Thoracic aorta (tissue), 2 donors: ENCODE measurements at regions not wholly inside any gene's neighbourhood (a gene's known extent, or its start where the extent isn't known, plus 50 kb on each side); places are given as distances from the start of the nearest gene placed in this dataset.

Source experiments
- ATAC-seq: fragments of 150-250 bp; one replicate; pipeline ENCODE4 v1.8.0; 2017; ENCODE audit warnings: low read depth; ENCODE audit not compliant: insufficient number of reproducible peaks, low FRiP score
- DNase-seq: peaks from one replicate; pipeline ENCODE4 v3.0.0-alpha.2; 2020; ENCODE audit warnings: low spot score
- H3K27ac ChIP-seq, 2 donors: fragments of 200-600 bp; sonication (generic); 1 replicate in 1 of 2; 2 replicates in 1 of 2; pipeline ENCODE4 v1.5.1; 2016; ENCODE audit warnings: mild to moderate bottlenecking in 2 of 2, moderate library complexity in 2 of 2
- H3K27me3 ChIP-seq: fragments of 200-600 bp; sonication (generic); replicated peaks from 2 replicates; pipeline ENCODE4 v1.6.0; 2016; ENCODE audit warnings: mild to moderate bottlenecking; ENCODE audit not compliant: insufficient read depth
- H3K36me3 ChIP-seq: fragments of 200-600 bp; sonication (generic); one replicate; pipeline ENCODE4 v1.5.1; 2016
- H3K4me1 ChIP-seq, 2 donors: fragments of 200-600 bp; sonication (generic); 1 replicate in 1 of 2; 2 replicates in 1 of 2; pipeline versions ENCODE4 v1.5.1 to v1.6.0; 2016; ENCODE audit warnings: low read depth in 2 of 2, mild to moderate bottlenecking in 1 of 2; ENCODE audit not compliant: control insufficient read depth in 1 of 2
- H3K4me3 ChIP-seq: fragments of 200-600 bp; sonication (generic); 2 replicates; pipeline ENCODE4 v1.5.1; 2016; ENCODE audit warnings: mild to moderate bottlenecking
- H3K9me3 ChIP-seq: fragments of 200-600 bp; sonication (generic); 2 replicates; pipeline ENCODE4 v1.5.1; 2016
- TF ChIP-seq, protein P1 (sequence below): fragments of 200-600 bp; sonication (generic); IDR thresholded peaks from one replicate; pipeline ENCODE4 v1.5.1; 2019; ENCODE audit warnings: antibody characterized with exemption

DNA sequence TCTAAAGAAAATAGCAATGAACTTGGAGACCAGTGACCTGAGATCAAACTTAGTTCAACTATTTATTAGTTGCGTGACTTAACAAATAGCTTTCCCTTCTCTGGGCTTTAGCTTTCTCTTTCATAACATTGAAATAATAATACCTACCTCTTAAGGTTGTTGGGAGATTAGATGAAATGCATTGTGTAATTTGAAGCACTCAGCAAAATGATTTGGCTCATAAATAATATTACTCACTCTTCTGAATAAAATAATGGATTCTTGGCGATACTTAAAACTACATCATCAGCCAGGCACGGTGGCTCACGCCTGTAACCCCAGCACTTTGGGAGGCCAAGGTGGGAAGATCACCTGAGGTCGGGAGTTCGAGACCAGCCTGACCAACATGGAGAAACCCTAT, 556.2 kb upstream of the JARID2 start:
- no peak for ATAC-seq
- TF ChIP-seq, protein P1, sequence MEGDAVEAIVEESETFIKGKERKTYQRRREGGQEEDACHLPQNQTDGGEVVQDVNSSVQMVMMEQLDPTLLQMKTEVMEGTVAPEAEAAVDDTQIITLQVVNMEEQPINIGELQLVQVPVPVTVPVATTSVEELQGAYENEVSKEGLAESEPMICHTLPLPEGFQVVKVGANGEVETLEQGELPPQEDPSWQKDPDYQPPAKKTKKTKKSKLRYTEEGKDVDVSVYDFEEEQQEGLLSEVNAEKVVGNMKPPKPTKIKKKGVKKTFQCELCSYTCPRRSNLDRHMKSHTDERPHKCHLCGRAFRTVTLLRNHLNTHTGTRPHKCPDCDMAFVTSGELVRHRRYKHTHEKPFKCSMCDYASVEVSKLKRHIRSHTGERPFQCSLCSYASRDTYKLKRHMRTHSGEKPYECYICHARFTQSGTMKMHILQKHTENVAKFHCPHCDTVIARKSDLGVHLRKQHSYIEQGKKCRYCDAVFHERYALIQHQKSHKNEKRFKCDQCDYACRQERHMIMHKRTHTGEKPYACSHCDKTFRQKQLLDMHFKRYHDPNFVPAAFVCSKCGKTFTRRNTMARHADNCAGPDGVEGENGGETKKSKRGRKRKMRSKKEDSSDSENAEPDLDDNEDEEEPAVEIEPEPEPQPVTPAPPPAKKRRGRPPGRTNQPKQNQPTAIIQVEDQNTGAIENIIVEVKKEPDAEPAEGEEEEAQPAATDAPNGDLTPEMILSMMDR: no peak
- no peaks in the 10 kb centered on the region for H3K9me3 ChIP-seq

DNA sequence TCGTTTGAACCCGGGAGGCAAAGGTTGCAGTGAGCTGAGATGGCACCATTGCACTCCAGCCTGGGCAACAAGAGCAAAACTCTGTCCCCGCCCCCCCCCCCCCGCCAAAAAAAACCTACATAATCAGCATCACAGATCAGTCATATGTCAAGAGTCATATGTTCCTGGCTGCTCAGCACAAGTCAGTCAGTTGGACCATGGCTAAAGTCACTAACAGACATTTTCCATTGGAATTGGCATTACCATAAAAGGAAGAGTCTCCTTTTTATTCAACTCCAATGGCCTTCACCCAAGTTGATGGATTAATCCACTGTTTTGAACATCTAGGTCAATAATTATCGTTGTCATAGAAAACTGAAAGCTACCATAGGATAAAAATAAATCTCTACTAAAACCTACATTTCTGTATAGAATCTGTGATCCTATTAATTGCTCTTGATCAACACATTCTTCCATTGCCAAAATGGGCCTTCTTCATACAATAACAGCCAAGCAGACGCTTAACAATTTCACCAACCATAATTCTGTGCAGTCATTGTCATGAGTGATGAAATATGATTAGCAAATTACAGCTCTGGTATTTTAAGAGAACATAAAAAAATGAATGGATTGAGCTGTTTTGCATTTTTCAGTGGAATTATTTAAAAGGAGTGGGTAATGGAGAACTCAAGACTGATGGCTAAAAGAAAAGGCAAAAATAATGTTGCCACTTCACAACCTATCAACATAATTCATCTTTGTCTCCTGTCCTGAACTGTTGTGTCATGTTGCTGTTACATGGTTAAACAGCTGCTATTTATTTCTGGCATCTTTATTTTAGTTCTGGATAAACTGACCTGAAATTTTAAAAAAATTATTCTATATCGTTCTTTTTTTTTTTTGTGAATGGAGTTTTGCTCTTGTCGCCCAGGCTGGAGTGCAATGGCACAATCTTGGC, 555.5 kb upstream of the JARID2 start:
- no peaks in the 10 kb centered on the region for H3K36me3 ChIP-seq
- H3K9me3 ChIP-seq: no peaks in the 10 kb centered on the region
- TF ChIP-seq, protein P1: no peak
- no peak for ATAC-seq
- no peak overlapping the region for H3K27ac ChIP-seq
- H3K4me1 ChIP-seq: no peaks in the 10 kb centered on the region
- no peak overlapping the region for H3K4me3 ChIP-seq
- DNase-seq: no peak
- H3K27me3 ChIP-seq: no peaks in the 10 kb centered on the region

More for the DNA sequence above, 556.2 kb upstream of the JARID2 start:
- H3K27me3 ChIP-seq: no peaks in the 10 kb centered on the region
- no peak for DNase-seq
- no peak overlapping the region for H3K4me3 ChIP-seq
- no peaks in the 10 kb centered on the region for H3K36me3 ChIP-seq
- H3K4me1 ChIP-seq: no peaks in the 10 kb centered on the region
- no peak overlapping the region for H3K27ac ChIP-seq

DNA sequence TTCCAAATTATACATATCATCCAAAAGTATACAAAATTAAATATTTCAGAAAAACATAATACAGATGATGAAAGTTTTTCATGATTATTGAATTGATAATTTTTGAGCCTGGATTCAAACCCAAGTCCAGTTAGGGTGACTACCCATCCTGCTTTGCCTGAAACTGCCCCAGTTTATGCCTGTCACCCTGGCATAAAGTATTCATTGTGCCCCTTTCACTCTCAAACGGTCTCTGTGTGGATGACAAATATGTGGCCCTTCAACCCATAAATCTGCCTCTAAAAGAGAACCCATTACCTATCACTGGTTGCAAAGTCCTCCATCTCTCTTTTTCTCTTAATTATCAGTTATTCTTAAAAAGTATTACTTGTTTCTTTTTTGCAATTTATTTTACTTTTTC, 553.7 kb upstream of the JARID2 start:
- H3K4me3 ChIP-seq: no peak overlapping the region
- H3K9me3 ChIP-seq: no peaks in the 10 kb centered on the region
- TF ChIP-seq, protein P1: no peak
- ATAC-seq (no peak), DNase-seq (no peak)
- no peak overlapping the region for H3K27ac ChIP-seq
- no peaks in the 10 kb centered on the region for H3K36me3 ChIP-seq
- no peaks in the 10 kb centered on the region for H3K27me3 ChIP-seq
- H3K4me1 ChIP-seq: no peaks in the 10 kb centered on the region

DNA sequence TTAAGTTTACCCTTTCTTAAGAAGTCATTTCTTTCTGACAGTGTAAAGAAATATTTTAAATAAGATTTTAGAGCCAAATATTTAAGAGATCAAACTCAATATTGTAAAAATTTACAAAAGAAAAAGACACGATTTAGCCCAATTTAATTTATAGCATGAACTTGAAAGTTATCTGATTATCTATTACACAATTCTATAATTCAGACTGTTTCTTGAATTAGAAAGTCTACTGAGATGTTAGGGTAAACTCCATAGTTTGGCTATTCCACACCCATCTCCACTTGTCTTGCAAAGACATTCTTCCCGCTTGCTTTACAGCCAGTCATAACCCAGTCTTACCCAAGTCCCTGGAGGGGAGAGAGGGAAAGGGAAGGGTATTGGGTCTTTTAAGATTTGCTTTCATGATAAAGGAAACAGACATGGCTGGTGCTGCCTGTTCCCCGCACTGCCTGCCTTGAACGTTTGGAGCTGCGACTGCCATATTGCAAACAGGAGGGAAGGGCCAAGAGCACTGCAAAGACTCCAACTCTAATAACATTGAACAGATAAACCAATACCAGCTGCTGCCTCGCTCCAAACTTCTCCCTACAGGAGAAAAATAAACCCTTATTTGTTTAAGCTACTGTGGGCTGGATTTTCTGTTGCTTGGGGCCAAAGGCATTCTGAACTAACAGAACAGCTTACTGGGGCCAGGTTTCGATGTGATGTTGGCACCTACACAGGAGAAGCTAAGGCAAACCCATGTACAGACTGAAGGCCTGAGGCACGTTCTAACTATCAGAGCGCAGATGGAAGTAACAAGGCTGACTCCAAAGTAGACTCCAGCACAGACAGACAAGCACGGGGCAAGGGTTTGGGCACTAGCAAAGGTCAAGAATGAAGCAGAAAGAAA, 552.3 kb upstream of the JARID2 start:
- no peak overlapping the region for H3K27ac ChIP-seq
- TF ChIP-seq, protein P1: no peak
- H3K9me3 ChIP-seq: no peaks in the 10 kb centered on the region
- no peak for DNase-seq
- H3K27me3 ChIP-seq: no peaks in the 10 kb centered on the region
- no peaks in the 10 kb centered on the region for H3K4me1 ChIP-seq
- no peaks in the 10 kb centered on the region for H3K36me3 ChIP-seq
- ATAC-seq: no peak
- H3K4me3 ChIP-seq: no peak overlapping the region

DNA sequence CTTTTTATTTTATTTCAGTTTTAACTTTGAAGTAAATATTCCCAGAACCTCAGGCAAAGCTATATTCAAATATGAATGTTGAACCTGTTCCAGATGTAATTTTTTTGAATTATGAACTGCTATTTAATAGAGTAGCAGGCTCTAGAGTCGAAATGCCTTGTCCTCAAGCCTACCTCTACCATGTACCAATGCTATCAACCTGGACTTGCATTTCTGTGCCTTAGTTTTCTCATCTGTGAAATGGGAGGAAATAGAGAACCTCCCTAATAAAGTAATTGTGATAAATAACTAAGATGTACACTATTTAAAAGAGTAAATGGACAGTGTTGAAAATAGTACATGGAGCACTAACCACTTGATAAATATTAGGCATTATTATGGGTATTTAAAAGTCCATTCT, 551.6 kb upstream of the JARID2 start:
- ATAC-seq (no peak), DNase-seq (no peak)
- no peaks in the 10 kb centered on the region for H3K9me3 ChIP-seq
- H3K36me3 ChIP-seq: no peaks in the 10 kb centered on the region
- H3K27me3 ChIP-seq: no peaks in the 10 kb centered on the region
- H3K27ac ChIP-seq: no peak overlapping the region
- no peaks in the 10 kb centered on the region for H3K4me1 ChIP-seq
- H3K4me3 ChIP-seq: no peak overlapping the region
- TF ChIP-seq, protein P1: no peak
